CD4-positive, alpha-beta T cell treated with Interleukin-12 subunit alpha and Interleukin-12 subunit beta, for 1 hour (primary cell): ENCODE measurements at regions not wholly inside any gene's neighbourhood (a gene's known extent, or its start where the extent isn't known, plus 50 kb on each side); places are given as distances from the start of the nearest gene placed in this dataset.
"Not testable (repeated sequence)": the region's sequence is repeated elsewhere in the genome, so short reads cannot be mapped to it uniquely, and the experiment has no call there.

Source experiments
- DNase-seq: peaks from one replicate; pipeline ENCODE4 v3.0.0-alpha.2; 2020

GRCh38 chr13:80171096-80171495 lies 169.8 kb downstream of the SPRY2 start:
- no peak for DNase-seq

- DNase-seq: peak; percentile 11
Measured at GRCh38 chr13:80168089-80168850, 172.7 kb downstream of the SPRY2 start.

- no peak for DNase-seq
Measured at GRCh38 chr13:80166352-80166751, 174.6 kb downstream of the SPRY2 start.

- DNase-seq: no peak
Measured at GRCh38 chr13:80164462-80164861, 176.5 kb downstream of the SPRY2 start.

- no peak for DNase-seq
Measured at GRCh38 chr13:80161896-80162295, 179.0 kb downstream of the SPRY2 start.

GRCh38 chr13:80161219-80161618 lies 179.7 kb downstream of the SPRY2 start:
- DNase-seq: no peak

- DNase-seq: no peak
Measured at GRCh38 chr13:80160110-80160509, 180.8 kb downstream of the SPRY2 start.

GRCh38 chr13:80157261-80157932 lies 183.5 kb downstream of the SPRY2 start:
- DNase-seq: no peak

GRCh38 chr13:80152142-80152541 lies 188.8 kb downstream of the SPRY2 start:
- DNase-seq: not testable (repeated sequence)

- no peak for DNase-seq
Measured at GRCh38 chr13:80151016-80151415, 189.9 kb downstream of the SPRY2 start.

GRCh38 chr13:80149736-80150135 lies 191.2 kb downstream of the SPRY2 start:
- no peak for DNase-seq

GRCh38 chr13:80145171-80145690 lies 195.7 kb downstream of the SPRY2 start:
- DNase-seq: no peak

GRCh38 chr13:80144493-80144892 lies 196.4 kb downstream of the SPRY2 start:
- no peak for DNase-seq

- no peak for DNase-seq
Measured at GRCh38 chr13:80141123-80141849, 199.6 kb downstream of the SPRY2 start.

- DNase-seq: no peak
Measured at GRCh38 chr13:80140685-80141084, 200.2 kb downstream of the SPRY2 start.

GRCh38 chr13:80139196-80139595 lies 201.7 kb downstream of the SPRY2 start:
- no peak for DNase-seq

GRCh38 chr13:80137994-80138393 lies 202.9 kb downstream of the SPRY2 start:
- no peak for DNase-seq

GRCh38 chr13:80134346-80134745 lies 206.6 kb downstream of the SPRY2 start:
- no peak for DNase-seq

- DNase-seq: no peak
Measured at GRCh38 chr13:80133631-80134261, 207.2 kb downstream of the SPRY2 start.

GRCh38 chr13:80132741-80133601 lies 208.0 kb downstream of the SPRY2 start:
- DNase-seq: no peak

GRCh38 chr13:80131204-80131603 lies 209.7 kb downstream of the SPRY2 start:
- no peak for DNase-seq
